H9 (cell line): ENCODE measurements at regions not wholly inside any gene's neighbourhood (a gene's known extent, or its start where the extent isn't known, plus 50 kb on each side); places are given as distances from the start of the nearest gene placed in this dataset.

Source experiments
- DNase-seq: peaks from one replicate; pipeline ENCODE4 v3.0.0-alpha.2; 2017
- H2AFZ ChIP-seq: one replicate; pipeline ENCODE4 v1.6.1; 2013; ENCODE audit warnings: mild to moderate bottlenecking, low read length, control low read depth, moderate library complexity
- H2AK5ac ChIP-seq: 2 replicates; pipeline ENCODE4 v1.6.1; 2013; ENCODE audit warnings: low read length, control low read depth, mixed read lengths; ENCODE audit not compliant: insufficient read length
- H2BK120ac ChIP-seq: one replicate; pipeline ENCODE4 v1.6.1; 2013; ENCODE audit warnings: low read depth, mild to moderate bottlenecking, low read length, control low read depth, inconsistent platforms; ENCODE audit not compliant: poor library complexity, severe bottlenecking
- H2BK12ac ChIP-seq: 2 replicates; pipeline ENCODE4 v1.6.1; 2013; ENCODE audit warnings: low read length, control low read depth, mixed read lengths, low read depth; ENCODE audit not compliant: insufficient read length
- H2BK15ac ChIP-seq: 2 replicates; pipeline ENCODE4 v1.6.1; 2013; ENCODE audit warnings: low read depth, low read length, control low read depth
- H2BK20ac ChIP-seq: one replicate; pipeline ENCODE4 v1.6.1; 2013; ENCODE audit warnings: low read depth, mild to moderate bottlenecking, low read length, control low read depth, inconsistent platforms; ENCODE audit not compliant: poor library complexity, severe bottlenecking
- H2BK5ac ChIP-seq: 2 replicates; pipeline ENCODE4 v1.6.1; 2013; ENCODE audit warnings: low read length, control low read depth, mixed read lengths; ENCODE audit not compliant: insufficient read length
- H3K14ac ChIP-seq: 2 replicates; pipeline ENCODE4 v1.6.1; 2013; ENCODE audit warnings: low read length, control low read depth; ENCODE audit not compliant: insufficient read depth
- H3K18ac ChIP-seq: 2 replicates; pipeline ENCODE4 v1.6.1; 2013; ENCODE audit warnings: low read depth, mild to moderate bottlenecking, mixed read lengths, low read length, control low read depth; ENCODE audit not compliant: insufficient read length
- H3K23ac ChIP-seq: 2 replicates; pipeline ENCODE4 v1.6.1; 2013; ENCODE audit warnings: low read length, control low read depth, mixed read lengths, low read depth; ENCODE audit not compliant: insufficient read length
- H3K23me2 ChIP-seq: 2 replicates; pipeline ENCODE4 v1.6.1; 2013; ENCODE audit warnings: low read depth, mild to moderate bottlenecking, mixed read lengths, low read length, control low read depth; ENCODE audit not compliant: insufficient read length, poor library complexity, severe bottlenecking
- H3K27ac ChIP-seq: 2 replicates; pipeline ENCODE4 v1.5.1; 2013; ENCODE audit warnings: low read length, control low read depth, mixed read lengths, low read depth; ENCODE audit not compliant: insufficient read length
- H3K27me3 ChIP-seq: 2 replicates; pipeline ENCODE4 v1.6.1; 2013; ENCODE audit warnings: low read length, control low read depth, inconsistent platforms; ENCODE audit not compliant: insufficient read depth
- H3K4ac ChIP-seq: 2 replicates; pipeline ENCODE4 v1.6.1; 2013; ENCODE audit warnings: low read depth, mild to moderate bottlenecking, control low read depth, inconsistent platforms, low read length, moderate library complexity
- H3K4me1 ChIP-seq: 2 replicates; pipeline ENCODE4 v1.6.1; 2013; ENCODE audit warnings: low read length, control low read depth, inconsistent platforms; ENCODE audit not compliant: insufficient read depth
- H3K4me2 ChIP-seq: 2 replicates; pipeline ENCODE4 v1.6.1; 2013; ENCODE audit warnings: low read length, control low read depth, mixed read lengths; ENCODE audit not compliant: insufficient read length, insufficient read depth
- H3K56ac ChIP-seq: 2 replicates; pipeline ENCODE4 v1.6.1; 2013; ENCODE audit warnings: low read depth, mild to moderate bottlenecking, mixed read lengths, low read length, control low read depth; ENCODE audit not compliant: insufficient read length
- H3K79me1 ChIP-seq: 2 replicates; pipeline ENCODE4 v1.6.1; 2013; ENCODE audit warnings: low read depth, mild to moderate bottlenecking, moderate library complexity, low read length, control low read depth, inconsistent platforms; ENCODE audit not compliant: insufficient read depth, poor library complexity, severe bottlenecking
- H3K79me2 ChIP-seq: 2 replicates; pipeline ENCODE4 v1.6.1; 2013; ENCODE audit warnings: low read length, control low read depth, inconsistent platforms; ENCODE audit not compliant: insufficient read depth
- H3K9ac ChIP-seq: 2 replicates; pipeline ENCODE4 v1.6.1; 2013; ENCODE audit warnings: low read length, control low read depth, mixed read lengths; ENCODE audit not compliant: insufficient read length; ENCODE audit errors: extremely low read depth
- H3K9me3 ChIP-seq: one replicate; pipeline ENCODE4 v1.6.1; 2013; ENCODE audit warnings: low read depth, low read length, inconsistent platforms; ENCODE audit not compliant: control insufficient read depth
- H3T11ph ChIP-seq: one replicate; pipeline ENCODE4 v1.6.1; 2013; ENCODE audit warnings: mild to moderate bottlenecking, low read length, control low read depth, inconsistent platforms
- H4K20me1 ChIP-seq: one replicate; pipeline ENCODE4 v1.6.1; 2013; ENCODE audit not compliant: control insufficient read depth, insufficient read length, insufficient read depth
- H4K5ac ChIP-seq: 2 replicates; pipeline ENCODE4 v1.6.1; 2013; ENCODE audit warnings: low read depth, mild to moderate bottlenecking, mixed read lengths, low read length, control low read depth; ENCODE audit not compliant: insufficient read length
- H4K8ac ChIP-seq: replicated peaks from 2 replicates; pipeline ENCODE4 v1.6.1; 2013; ENCODE audit warnings: low read length, control low read depth, mixed read lengths, low read depth; ENCODE audit not compliant: insufficient read length
- H4K91ac ChIP-seq: 2 replicates; pipeline ENCODE4 v1.6.1; 2013; ENCODE audit warnings: low read depth, mild to moderate bottlenecking, moderate library complexity, mixed read lengths, low read length, control low read depth; ENCODE audit not compliant: insufficient read length
- H3K27ac Mint-ChIP-seq, 3 experiments: 2 replicates in 2 of 3; 3 replicates in 1 of 3; pipeline ENCODE4 v1.8.0; 2020 to 2021; ENCODE audit warnings: mixed read lengths in 3 of 3, mild to moderate bottlenecking in 1 of 3, moderate library complexity in 1 of 3
- H3K27me3 Mint-ChIP-seq: 2 replicates; pipeline ENCODE4 v1.8.0; 2021; ENCODE audit warnings: low read depth, mild to moderate bottlenecking, moderate library complexity, mixed read lengths
- H3K36me3 Mint-ChIP-seq, 3 experiments: 2 replicates in 2 of 3; 3 replicates in 1 of 3; pipeline ENCODE4 v1.8.0; 2020 to 2021; ENCODE audit warnings: low read depth in 3 of 3, mixed read lengths in 3 of 3; ENCODE audit not compliant: insufficient read depth in 1 of 3
- H3K4me1 Mint-ChIP-seq, 2 experiments: 2 replicates each; pipeline ENCODE4 v1.8.0; 2020; ENCODE audit warnings: mixed read lengths in 2 of 2
- H3K4me3 Mint-ChIP-seq, 2 experiments: 2 replicates in 1 of 2; 3 replicates in 1 of 2; pipeline ENCODE4 v1.8.0; 2020 to 2021; ENCODE audit warnings: mild to moderate bottlenecking in 2 of 2, mixed read lengths in 2 of 2, moderate library complexity in 1 of 2
- H3K9me3 Mint-ChIP-seq, 2 experiments: 2 replicates in 1 of 2; 3 replicates in 1 of 2; pipeline ENCODE4 v1.8.0; 2020; ENCODE audit warnings: mild to moderate bottlenecking in 2 of 2, mixed read lengths in 2 of 2, moderate library complexity in 1 of 2
- CTCF ChIP-seq: fragments of 200-600 bp; sonication (generic); conservative IDR thresholded peaks from 3 replicates; pipeline ENCODE4 v1.8.0; 2021; ENCODE audit warnings: antibody characterized with exemption, mild to moderate bottlenecking
- WGBS: extraction: QIAGEN DNeasy Blood & Tissue Kit; methylation state at CpG from one replicate; pipeline ENCODE4 v1.1.7; 2013; ENCODE audit warnings: missing lambda C conversion rate, low lambda C conversion rate, mixed read lengths; ENCODE audit not compliant: insufficient read length; ENCODE audit errors: extremely low coverage; 5-methylcytosine and 5-hydroxymethylcytosine counted together

- H3K4me3 Mint-ChIP-seq, result no peak overlapping the region
- Histone ChIP-seq H4K20me1 (no peaks in the 10 kb centered on the region), H3K9me3 (no peaks in the 10 kb centered on the region), H4K5ac (no peak overlapping the region), H4K91ac (no peak overlapping the region), H2AK5ac (no peak overlapping the region), H3K18ac (no peak overlapping the region), H3K9ac (no peak overlapping the region), H3K4me1 (no peaks in the 10 kb centered on the region), H3K4me2 (no peak overlapping the region), H2BK20ac (no peak overlapping the region), H2AFZ (no peak overlapping the region), H3K79me2 (no peaks in the 10 kb centered on the region), H4K8ac (no peak overlapping the region), H3K27me3 (no peaks in the 10 kb centered on the region), H3K79me1 (no peaks in the 10 kb centered on the region), H3K27ac (no peak overlapping the region), H3K4ac (no peak overlapping the region), H2BK120ac (no peak overlapping the region), H3T11ph (no peak overlapping the region), H3K14ac (no peak overlapping the region), H3K56ac (no peak overlapping the region), H2BK15ac (no peak overlapping the region), H2BK12ac (no peak overlapping the region), H3K23ac (no peak overlapping the region), H2BK5ac (no peak overlapping the region), H3K23me2 (no peaks in the 10 kb centered on the region)
- H3K4me1 Mint-ChIP-seq, result no peaks in the 10 kb centered on the region
- WGBS, result no CpG with 5 or more reads among the region's 3 CpGs
- no peaks in the 10 kb centered on the region for H3K36me3 Mint-ChIP-seq
- H3K27ac Mint-ChIP-seq, result no peak overlapping the region; a peak in 1 of 7 replicates
- H3K27me3 Mint-ChIP-seq, result no peaks in the 10 kb centered on the region; the same call in 1 of the 2 replicates
- no peak for TF ChIP-seq CTCF
- no peaks in the 10 kb centered on the region; a peak in 1 of 5 replicates for H3K9me3 Mint-ChIP-seq
- no peak for DNase-seq
Measured at GRCh38 chr15:95724908-95725633, 605.4 kb upstream of the NR2F2 start.
